ENCODE measurements at regions not wholly inside any gene's neighbourhood (a gene's known extent, or its start where the extent isn't known, plus 50 kb on each side); places are given as distances from the start of the nearest gene placed in this dataset.
"Not testable (repeated sequence)": the region's sequence is repeated elsewhere in the genome, so short reads cannot be mapped to it uniquely, and the experiment has no call there.

GRCh38 chr10:21125471-21126228 lies 228.5 kb upstream of the NEBL start:
- WGBS, 2 donors = 81 to 92% methylated on average over 10 of the region's 10 CpGs
- intact Hi-C loops (cut with DNase I) = no loop called here
- DNase-seq = no peak

GRCh38 chr10:21122907-21123306 lies 225.8 kb upstream of the NEBL start:
- ATAC-seq = no peak

More at GRCh38 chr10:21125471-21126228, 228.5 kb upstream of the NEBL start:
- Histone ChIP-seq H3K4me1 (no peaks in the 10 kb centered on the region), H3K4me3 (no peak overlapping the region), H3K27me3 (no peaks in the 10 kb centered on the region), H3K27ac (no peak overlapping the region), H3K9me3 (no peaks in the 10 kb centered on the region), H3K36me3 (replicated peaks in 1 of 2; ENCODE audit: insufficient read depth in 1 of 2, low read depth in 2 of 2) (no peaks in the 10 kb centered on the region)
- TF ChIP-seq POLR2A (IDR thresholded peaks at IDR 0.05) (no peak), CTCF (IDR thresholded peaks at IDR 0.05) (no peak)
- no peak for ATAC-seq

GRCh38 chr10:21121822-21122221 lies 224.7 kb upstream of the NEBL start:
- WGBS, 2 donors = 96% methylated on average over 3 of the region's 3 CpGs
- H3K36me3 ChIP-seq (replicated peaks in 1 of 2; ENCODE audit: insufficient read depth in 1 of 2, low read depth in 2 of 2); H3K4me3 ChIP-seq; ATAC-seq; intact Hi-C loops (cut with DNase I); H3K27ac ChIP-seq; DNase-seq; H3K9me3 ChIP-seq; H3K27me3 ChIP-seq; H3K4me1 ChIP-seq: not testable (repeated sequence)

More at GRCh38 chr10:21122907-21123306, 225.8 kb upstream of the NEBL start:
- H3K9me3 ChIP-seq = no peaks in the 10 kb centered on the region
- intact Hi-C loops (cut with DNase I) = no loop called here
- H3K4me1 ChIP-seq = peaks cover 6% of the 10 kb centered on the region
- H3K36me3 ChIP-seq (replicated peaks in 1 of 2; ENCODE audit: insufficient read depth in 1 of 2, low read depth in 2 of 2) = no peaks in the 10 kb centered on the region
- no peak for TF ChIP-seq POLR2A (IDR thresholded peaks at IDR 0.05)
- TF ChIP-seq CTCF (IDR thresholded peaks at IDR 0.05) = no peak
- no peaks in the 10 kb centered on the region for H3K27me3 ChIP-seq
- no peak overlapping the region for H3K4me3 ChIP-seq
- no peak for DNase-seq
- no peak overlapping the region for H3K27ac ChIP-seq

- DNase-seq (no peak), ATAC-seq (no peak)
- Histone ChIP-seq H3K4me3 (no peak overlapping the region), H3K4me1 (peaks cover 6% of the 10 kb centered on the region), H3K9me3 (no peaks in the 10 kb centered on the region), H3K27me3 (no peaks in the 10 kb centered on the region), H3K27ac (no peak overlapping the region), H3K36me3 (replicated peaks in 1 of 2; ENCODE audit: insufficient read depth in 1 of 2, low read depth in 2 of 2) (no peaks in the 10 kb centered on the region)
- intact Hi-C loops (cut with DNase I) = no loop called here
- WGBS, 2 donors = 93% methylated on average over 4 of the region's 4 CpGs
- TF ChIP-seq POLR2A (IDR thresholded peaks at IDR 0.05) (no peak), CTCF (IDR thresholded peaks at IDR 0.05) (no peak)
These were observed 217.6 kb upstream of the NEBL start for GRCh38 chr10:21114683-21115082.

- Histone ChIP-seq H3K36me3 (replicated peaks in 1 of 2; ENCODE audit: insufficient read depth in 1 of 2, low read depth in 2 of 2) (no peaks in the 10 kb centered on the region), H3K4me3 (no peak overlapping the region), H3K9me3 (no peaks in the 10 kb centered on the region), H3K27ac (no peak overlapping the region), H3K27me3 (no peaks in the 10 kb centered on the region), H3K4me1 (no peaks in the 10 kb centered on the region)
- no peak for DNase-seq
- no peak for ATAC-seq
- intact Hi-C loops (cut with DNase I) = no loop called here
- 91 to 96% methylated on average over 2 of the region's 2 CpGs for WGBS, 2 donors
- no peak for TF ChIP-seq POLR2A (IDR thresholded peaks at IDR 0.05)
- TF ChIP-seq CTCF (IDR thresholded peaks at IDR 0.05) = no peak
These were observed 213.2 kb upstream of the NEBL start for GRCh38 chr10:21110358-21110757.

GRCh38 chr10:21106931-21107330 lies 209.8 kb upstream of the NEBL start:
- DNase-seq; ATAC-seq; H3K36me3 ChIP-seq (replicated peaks in 1 of 2; ENCODE audit: insufficient read depth in 1 of 2, low read depth in 2 of 2); intact Hi-C loops (cut with DNase I); H3K9me3 ChIP-seq; H3K27me3 ChIP-seq; H3K27ac ChIP-seq; H3K4me1 ChIP-seq; H3K4me3 ChIP-seq: not testable (repeated sequence)
- 82 to 91% methylated on average over 4 of the region's 4 CpGs for WGBS, 2 donors

GRCh38 chr10:21105331-21105730 lies 208.2 kb upstream of the NEBL start:
- H3K4me1 ChIP-seq; H3K36me3 ChIP-seq (replicated peaks in 1 of 2; ENCODE audit: insufficient read depth in 1 of 2, low read depth in 2 of 2); H3K9me3 ChIP-seq; H3K27ac ChIP-seq; ATAC-seq; H3K27me3 ChIP-seq; intact Hi-C loops (cut with DNase I); DNase-seq; H3K4me3 ChIP-seq: not testable (repeated sequence)
- 76 to 78% methylated on average over 3 of the region's 3 CpGs for WGBS, 2 donors
